ENCODE measurements at regions not wholly inside any gene's neighbourhood (a gene's known extent, or its start where the extent isn't known, plus 50 kb on each side); places are given as distances from the start of the nearest gene placed in this dataset.

DNA sequence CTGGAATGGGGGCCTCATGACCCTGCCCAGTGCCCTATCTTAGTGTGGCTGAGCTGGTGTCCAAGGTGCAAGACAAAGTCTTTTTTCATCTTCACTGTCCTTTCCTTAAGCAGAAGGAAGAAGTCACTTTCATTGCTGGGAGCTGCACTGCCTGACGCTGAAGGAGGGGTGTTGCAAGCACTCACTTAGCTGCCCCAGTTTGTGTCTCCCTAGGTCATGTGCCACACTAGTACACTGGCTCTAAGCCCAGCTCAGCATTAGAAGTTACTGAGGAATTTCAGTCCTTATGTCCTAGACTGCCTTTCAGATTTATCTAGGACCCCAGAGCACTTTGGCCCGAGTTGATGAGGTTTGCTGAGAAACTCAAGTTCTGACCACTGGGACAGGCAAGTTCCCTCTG, 952.0 kb upstream of the USP15 start:
- DNase-seq (ENCODE audit: extremely low spot score): no peak
- TF ChIP-seq SUZ12 (IDR thresholded peaks at IDR 0.05): no peak
- TF ChIP-seq LEF1 (IDR thresholded peaks at IDR 0.05; ENCODE audit: borderline replicate concordance): no peak
- no peak for TF ChIP-seq FOXK2 (IDR thresholded peaks at IDR 0.05)
- no peak for TF ChIP-seq SP1 (IDR thresholded peaks at IDR 0.05)
- TF ChIP-seq NFRKB (IDR thresholded peaks at IDR 0.05): no peak
- TF ChIP-seq FOXA1 (IDR thresholded peaks at IDR 0.05): no peak
- TF ChIP-seq ARNT (IDR thresholded peaks at IDR 0.05): no peak
- TF ChIP-seq TARDBP (IDR thresholded peaks at IDR 0.05): no peak
- no peak for TF ChIP-seq HDGF (IDR thresholded peaks at IDR 0.05; ENCODE audit: borderline replicate concordance)
- no peak for TF ChIP-seq ZNF384 (IDR thresholded peaks at IDR 0.05)
- no peak for TF ChIP-seq L3MBTL2 (conservative IDR thresholded peaks at IDR 0.05)
- TF ChIP-seq, protein P1, sequence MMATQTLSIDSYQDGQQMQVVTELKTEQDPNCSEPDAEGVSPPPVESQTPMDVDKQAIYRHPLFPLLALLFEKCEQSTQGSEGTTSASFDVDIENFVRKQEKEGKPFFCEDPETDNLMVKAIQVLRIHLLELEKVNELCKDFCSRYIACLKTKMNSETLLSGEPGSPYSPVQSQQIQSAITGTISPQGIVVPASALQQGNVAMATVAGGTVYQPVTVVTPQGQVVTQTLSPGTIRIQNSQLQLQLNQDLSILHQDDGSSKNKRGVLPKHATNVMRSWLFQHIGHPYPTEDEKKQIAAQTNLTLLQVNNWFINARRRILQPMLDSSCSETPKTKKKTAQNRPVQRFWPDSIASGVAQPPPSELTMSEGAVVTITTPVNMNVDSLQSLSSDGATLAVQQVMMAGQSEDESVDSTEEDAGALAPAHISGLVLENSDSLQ (IDR thresholded peaks at IDR 0.05): no peak
- TF ChIP-seq BHLHE40 (IDR thresholded peaks at IDR 0.05; ENCODE audit: borderline replicate concordance): no peak
- no peak for TF ChIP-seq CTBP1 (IDR thresholded peaks at IDR 0.05; ENCODE audit: borderline replicate concordance)
- TF ChIP-seq ELF4 (IDR thresholded peaks at IDR 0.05): no peak
- no peak for TF ChIP-seq FOXM1 (IDR thresholded peaks at IDR 0.05; ENCODE audit: borderline replicate concordance)
- ChIA-PET CTCF (no interaction called here), POLR2A (no interaction called here)

DNA sequence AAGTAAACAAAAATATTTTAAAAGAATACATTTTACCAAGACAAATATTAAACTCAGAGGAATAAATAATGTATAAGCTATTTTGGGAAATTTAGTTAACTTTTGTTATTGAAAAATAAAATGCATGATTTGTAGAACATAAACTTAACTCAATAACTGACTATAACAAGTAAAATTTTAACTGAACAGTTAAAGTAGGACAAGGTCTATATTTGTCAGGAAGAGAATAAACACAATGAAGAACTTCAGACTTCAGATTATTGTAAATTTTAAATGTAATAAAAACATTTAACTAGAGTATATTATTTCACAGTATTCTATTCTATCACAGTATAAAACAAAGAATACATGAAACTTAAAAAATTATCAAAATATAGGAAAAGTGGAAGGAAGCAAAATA, 948.8 kb upstream of the USP15 start:
- ChIA-PET POLR2A (no interaction called here), CTCF (no interaction called here)
- TF ChIP-seq ZNF384 (IDR thresholded peaks at IDR 0.05): no peak
- TF ChIP-seq L3MBTL2 (conservative IDR thresholded peaks at IDR 0.05): no peak
- TF ChIP-seq ARNT (IDR thresholded peaks at IDR 0.05): no peak
- no peak for DNase-seq (ENCODE audit: extremely low spot score)

DNA sequence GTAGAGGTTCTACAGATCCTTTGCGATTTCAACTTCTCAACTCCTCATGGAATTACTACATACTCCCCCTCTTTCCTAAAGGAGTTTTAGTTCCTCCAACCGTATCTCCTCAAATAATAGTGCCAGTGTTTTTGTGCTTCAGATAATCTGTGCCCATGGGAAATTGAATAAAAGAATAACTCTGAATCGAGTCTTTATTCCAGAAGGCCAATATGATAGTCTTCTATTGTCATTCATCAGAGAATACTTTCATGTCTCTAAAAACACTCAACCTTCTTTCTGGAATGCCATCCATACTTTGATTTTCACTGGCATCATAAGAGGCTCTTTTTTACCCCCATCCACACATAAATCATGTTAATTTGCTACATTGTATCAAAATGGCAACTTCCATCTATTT, 911.3 kb upstream of the USP15 start:
- TF ChIP-seq TARDBP (IDR thresholded peaks at IDR 0.05) (no peak), FOXM1 (IDR thresholded peaks at IDR 0.05; ENCODE audit: borderline replicate concordance) (no peak), SP1 (IDR thresholded peaks at IDR 0.05) (no peak), HDGF (IDR thresholded peaks at IDR 0.05; ENCODE audit: borderline replicate concordance) (no peak), BHLHE40 (IDR thresholded peaks at IDR 0.05; ENCODE audit: borderline replicate concordance) (no peak), SUZ12 (IDR thresholded peaks at IDR 0.05) (no peak), LEF1 (IDR thresholded peaks at IDR 0.05; ENCODE audit: borderline replicate concordance) (no peak)
- ChIA-PET CTCF (no interaction called here), POLR2A (no interaction called here)
- DNase-seq (ENCODE audit: extremely low spot score): no peak

DNA sequence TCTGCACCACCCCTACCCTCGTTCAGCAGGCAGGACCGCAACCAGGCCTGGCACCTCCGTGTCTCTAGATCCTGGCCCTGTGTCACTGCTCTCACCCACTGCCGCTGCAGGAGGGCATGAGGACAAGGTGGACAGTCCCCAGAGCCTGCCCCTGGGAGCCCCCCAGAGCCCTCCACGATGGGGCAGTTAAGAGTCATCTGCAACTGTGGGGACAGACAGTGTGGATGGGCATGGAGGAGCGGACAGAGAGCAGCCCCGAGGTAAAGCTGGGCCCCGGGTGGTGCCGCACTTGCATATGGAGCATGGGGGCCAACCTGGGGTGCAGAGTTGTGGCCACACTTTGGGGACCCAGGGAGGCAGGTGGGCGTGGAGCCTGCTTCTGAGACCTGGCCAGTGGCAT, 905.1 kb upstream of the USP15 start:
- CTCF ChIA-PET: no interaction called here
- DNase-seq (ENCODE audit: extremely low spot score): no peak
- POLR2A ChIA-PET: no interaction called here
- TF ChIP-seq NFRKB (IDR thresholded peaks at IDR 0.05) (no peak), FOXM1 (IDR thresholded peaks at IDR 0.05; ENCODE audit: borderline replicate concordance) (no peak), TARDBP (IDR thresholded peaks at IDR 0.05) (no peak), CTBP1 (IDR thresholded peaks at IDR 0.05; ENCODE audit: borderline replicate concordance) (no peak), L3MBTL2 (conservative IDR thresholded peaks at IDR 0.05) (no peak), ARNT (IDR thresholded peaks at IDR 0.05) (no peak), BHLHE40 (IDR thresholded peaks at IDR 0.05; ENCODE audit: borderline replicate concordance) (no peak), FOXK2 (IDR thresholded peaks at IDR 0.05) (no peak), ELF4 (IDR thresholded peaks at IDR 0.05) (no peak), SUZ12 (IDR thresholded peaks at IDR 0.05) (no peak), SP1 (IDR thresholded peaks at IDR 0.05) (no peak), ZNF384 (IDR thresholded peaks at IDR 0.05) (no peak), LEF1 (IDR thresholded peaks at IDR 0.05; ENCODE audit: borderline replicate concordance) (no peak)
- TF ChIP-seq, protein P1 (IDR thresholded peaks at IDR 0.05): no peak

DNA sequence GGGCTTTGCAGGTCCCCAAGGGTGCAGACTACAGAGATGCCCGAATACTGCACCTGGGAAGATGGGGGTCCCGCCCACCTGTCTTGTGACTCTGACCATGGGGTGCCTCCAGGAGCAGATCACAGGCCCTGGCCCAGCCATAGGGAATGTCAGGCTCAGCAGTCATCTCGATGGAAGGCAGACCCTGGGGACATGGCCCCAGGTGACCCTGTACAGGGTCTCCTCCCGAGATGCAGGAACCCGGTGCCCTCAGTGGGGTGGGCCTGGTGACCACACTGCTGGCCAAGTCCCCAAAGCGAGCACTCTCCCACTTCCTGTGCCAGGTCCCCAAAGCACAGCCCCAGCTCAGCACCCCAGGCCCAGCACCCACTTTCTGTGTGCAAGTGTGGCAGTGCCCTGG, 903.7 kb upstream of the USP15 start:
- CTCF ChIA-PET: no interaction called here
- no peak for DNase-seq (ENCODE audit: extremely low spot score)
- TF ChIP-seq FOXK2 (IDR thresholded peaks at IDR 0.05): no peak
- TF ChIP-seq SUZ12 (IDR thresholded peaks at IDR 0.05): no peak
- no peak for TF ChIP-seq BHLHE40 (IDR thresholded peaks at IDR 0.05; ENCODE audit: borderline replicate concordance)
- POLR2A ChIA-PET: no interaction called here

DNA sequence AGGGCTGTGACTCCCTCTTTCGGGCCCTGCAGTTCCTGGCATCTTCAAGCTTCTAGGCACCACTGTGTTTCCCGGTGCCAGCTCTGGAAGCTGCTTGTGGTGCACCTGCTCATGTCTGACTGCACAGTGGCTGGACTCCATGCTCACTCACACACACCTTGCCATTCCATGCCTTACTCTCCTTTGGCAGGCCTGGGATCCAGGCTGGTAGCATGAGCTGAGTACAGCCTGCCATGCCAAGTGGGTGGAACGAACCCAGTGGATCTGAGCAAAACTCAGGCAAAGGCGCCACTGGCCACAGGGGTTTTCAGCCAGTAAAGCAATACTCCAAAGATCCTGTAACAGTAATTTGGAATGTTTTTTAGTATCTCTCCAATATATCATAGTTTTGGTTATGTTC, 902.7 kb upstream of the USP15 start:
- TF ChIP-seq L3MBTL2 (conservative IDR thresholded peaks at IDR 0.05): no peak
- TF ChIP-seq NFRKB (IDR thresholded peaks at IDR 0.05): no peak
- TF ChIP-seq FOXK2 (IDR thresholded peaks at IDR 0.05): no peak
- no peak for TF ChIP-seq CTBP1 (IDR thresholded peaks at IDR 0.05; ENCODE audit: borderline replicate concordance)
- no peak for TF ChIP-seq ARNT (IDR thresholded peaks at IDR 0.05)
- TF ChIP-seq BHLHE40 (IDR thresholded peaks at IDR 0.05; ENCODE audit: borderline replicate concordance): no peak
- TF ChIP-seq ZNF384 (IDR thresholded peaks at IDR 0.05): no peak
- TF ChIP-seq SUZ12 (IDR thresholded peaks at IDR 0.05): no peak
- no peak for TF ChIP-seq ELF4 (IDR thresholded peaks at IDR 0.05)
- TF ChIP-seq FOXA1 (IDR thresholded peaks at IDR 0.05): no peak
- DNase-seq (ENCODE audit: extremely low spot score): no peak
- ChIA-PET POLR2A (no interaction called here), CTCF (no interaction called here)

DNA sequence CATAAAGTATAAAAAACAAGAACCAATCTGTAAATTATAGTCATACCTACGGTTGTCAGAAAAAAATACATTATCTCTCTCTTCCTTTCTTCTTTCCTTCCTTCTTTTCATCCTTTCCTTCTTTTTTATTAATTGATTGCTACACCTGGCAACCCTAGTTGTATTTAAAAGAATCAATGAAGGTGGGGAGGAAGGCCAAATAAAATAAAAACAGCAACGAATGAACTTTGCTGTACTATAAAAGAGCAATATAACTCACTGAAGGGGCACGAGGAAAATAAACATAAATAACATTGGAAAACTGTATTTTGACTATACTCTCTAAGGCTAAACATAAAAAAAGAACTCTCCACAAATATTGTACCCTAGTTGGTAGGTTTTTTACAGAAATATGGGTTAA, 898.2 kb upstream of the USP15 start:
- DNase-seq (ENCODE audit: extremely low spot score): no peak
- POLR2A ChIA-PET: no interaction called here
- CTCF ChIA-PET: no interaction called here
- no peak for TF ChIP-seq SUZ12 (IDR thresholded peaks at IDR 0.05)
- no peak for TF ChIP-seq SP1 (IDR thresholded peaks at IDR 0.05)
- TF ChIP-seq ELF4 (IDR thresholded peaks at IDR 0.05): no peak
- TF ChIP-seq FOXM1 (IDR thresholded peaks at IDR 0.05; ENCODE audit: borderline replicate concordance): no peak
- no peak for TF ChIP-seq L3MBTL2 (conservative IDR thresholded peaks at IDR 0.05)
- no peak for TF ChIP-seq HDGF (IDR thresholded peaks at IDR 0.05; ENCODE audit: borderline replicate concordance)
- no peak for TF ChIP-seq ARNT (IDR thresholded peaks at IDR 0.05)

DNA sequence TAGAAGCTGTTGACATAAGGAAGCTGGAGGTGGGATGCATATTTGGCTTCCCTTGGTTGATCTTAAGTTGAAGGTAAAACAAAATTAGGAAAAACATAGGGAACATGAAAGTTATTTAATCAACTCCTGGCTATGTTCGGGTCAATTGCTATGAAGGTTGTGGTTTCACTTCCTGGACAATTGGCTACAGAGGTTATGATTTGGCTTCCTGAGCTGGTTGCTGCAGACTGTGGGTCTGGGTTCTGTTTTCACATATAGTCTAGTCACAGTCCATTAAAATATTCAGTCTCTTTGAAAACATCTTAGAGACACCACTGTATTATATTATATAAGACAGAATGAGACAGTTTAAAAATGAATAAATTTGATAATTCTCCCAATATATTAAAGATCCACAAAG, 895.2 kb upstream of the USP15 start:
- ChIA-PET CTCF (no interaction called here), POLR2A (no interaction called here)
- TF ChIP-seq ELF4 (IDR thresholded peaks at IDR 0.05) (no peak), FOXA1 (IDR thresholded peaks at IDR 0.05) (no peak), ARNT (IDR thresholded peaks at IDR 0.05) (no peak), SUZ12 (IDR thresholded peaks at IDR 0.05) (no peak), FOXM1 (IDR thresholded peaks at IDR 0.05; ENCODE audit: borderline replicate concordance) (no peak), SP1 (IDR thresholded peaks at IDR 0.05) (no peak), BHLHE40 (IDR thresholded peaks at IDR 0.05; ENCODE audit: borderline replicate concordance) (no peak)
- DNase-seq (ENCODE audit: extremely low spot score): no peak

Measured in HEK293T (cell line).